ENCODE measurements at regions not wholly inside any gene's neighbourhood (a gene's known extent, or its start where the extent isn't known, plus 50 kb on each side); places are given as distances from the start of the nearest gene placed in this dataset.
"Not testable (repeated sequence)": the region's sequence is repeated elsewhere in the genome, so short reads cannot be mapped to it uniquely, and the experiment has no call there.

GRCh38 chr2:167756446-167756845 is 490.9 kb downstream of the STK39 start:
- DNase-seq (ENCODE audit: low read depth in 4 of 4, low spot score in 3 of 4), result peak in 2 of 4 donors; percentile 7 to 22

GRCh38 chr2:167753142-167753541 is 494.3 kb downstream of the STK39 start:
- DNase-seq (ENCODE audit: low read depth in 4 of 4, low spot score in 3 of 4), result no peak

- DNase-seq (ENCODE audit: low read depth in 4 of 4, low spot score in 3 of 4), result no peak
These were observed 494.7 kb downstream of the STK39 start for GRCh38 chr2:167752734-167753133.

GRCh38 chr2:167750675-167751074 is 496.7 kb downstream of the STK39 start:
- DNase-seq (ENCODE audit: low read depth in 4 of 4, low spot score in 3 of 4), result no peak

GRCh38 chr2:167749660-167750059 is 497.7 kb downstream of the STK39 start:
- no peak for DNase-seq (ENCODE audit: low read depth in 4 of 4, low spot score in 3 of 4)

- no peak for DNase-seq (ENCODE audit: low read depth in 4 of 4, low spot score in 3 of 4)
These were observed 498.4 kb downstream of the STK39 start for GRCh38 chr2:167749016-167749415.

- DNase-seq (ENCODE audit: low read depth in 4 of 4, low spot score in 3 of 4), result no peak
These were observed 498.9 kb downstream of the STK39 start for GRCh38 chr2:167748536-167748935.

- no peak for DNase-seq (ENCODE audit: low read depth in 4 of 4, low spot score in 3 of 4)
These were observed 501.7 kb downstream of the STK39 start for GRCh38 chr2:167745667-167746066.

- not testable (repeated sequence) for DNase-seq (ENCODE audit: low read depth in 4 of 4, low spot score in 3 of 4)
These were observed 507.5 kb downstream of the STK39 start for GRCh38 chr2:167739921-167740320.

- peak in 1 of 4 donors; percentile 5 for DNase-seq (ENCODE audit: low read depth in 4 of 4, low spot score in 3 of 4)
These were observed 513.6 kb downstream of the STK39 start for GRCh38 chr2:167733747-167734146.

- no peak for DNase-seq (ENCODE audit: low read depth in 4 of 4, low spot score in 3 of 4)
These were observed 515.1 kb downstream of the STK39 start for GRCh38 chr2:167732326-167732725.

GRCh38 chr2:167729911-167730310 is 517.5 kb downstream of the STK39 start:
- no peak for DNase-seq (ENCODE audit: low read depth in 4 of 4, low spot score in 3 of 4)

GRCh38 chr2:167726788-167727187 is 520.6 kb downstream of the STK39 start:
- DNase-seq (ENCODE audit: low read depth in 4 of 4, low spot score in 3 of 4), result no peak

GRCh38 chr2:167721593-167721992 is 525.8 kb downstream of the STK39 start:
- DNase-seq (ENCODE audit: low read depth in 4 of 4, low spot score in 3 of 4), result no peak

GRCh38 chr2:167719410-167719809 is 528.0 kb downstream of the STK39 start:
- DNase-seq (ENCODE audit: low read depth in 4 of 4, low spot score in 3 of 4), result no peak

- no peak for DNase-seq (ENCODE audit: low read depth in 4 of 4, low spot score in 3 of 4)
These were observed 528.8 kb downstream of the STK39 start for GRCh38 chr2:167718560-167718959.

GRCh38 chr2:167715932-167716331 is 531.5 kb downstream of the STK39 start:
- no peak for DNase-seq (ENCODE audit: low read depth in 4 of 4, low spot score in 3 of 4)

GRCh38 chr2:167715498-167715897 is 531.9 kb downstream of the STK39 start:
- DNase-seq (ENCODE audit: low read depth in 4 of 4, low spot score in 3 of 4), result not testable (repeated sequence)

GRCh38 chr2:167712275-167712674 is 535.1 kb downstream of the STK39 start:
- DNase-seq (ENCODE audit: low read depth in 4 of 4, low spot score in 3 of 4), result no peak

GRCh38 chr2:167708998-167709397 is 538.4 kb downstream of the STK39 start:
- no peak for DNase-seq (ENCODE audit: low read depth in 4 of 4, low spot score in 3 of 4)

GRCh38 chr2:167706800-167707199 is 540.6 kb downstream of the STK39 start:
- no peak for DNase-seq (ENCODE audit: low read depth in 4 of 4, low spot score in 3 of 4)

- no peak for DNase-seq (ENCODE audit: low read depth in 4 of 4, low spot score in 3 of 4)
These were observed 544.0 kb downstream of the STK39 start for GRCh38 chr2:167703441-167703840.

- DNase-seq (ENCODE audit: low read depth in 4 of 4, low spot score in 3 of 4), result no peak
These were observed 545.2 kb downstream of the STK39 start for GRCh38 chr2:167702227-167702626.
